GM12865 (cell line): ENCODE measurements at regions not wholly inside any gene's neighbourhood (a gene's known extent, or its start where the extent isn't known, plus 50 kb on each side); places are given as distances from the start of the nearest gene placed in this dataset.

ENCODE experiments used
- DNase-seq: peaks from one replicate; pipeline ENCODE4 v3.0.0; 2010; ENCODE audit warnings: low read depth
- H3K4me3 ChIP-seq: 2 replicates; pipeline ENCODE4 v1.5.1; 2011; ENCODE audit warnings: mild to moderate bottlenecking, low read depth, low read length, control low read depth
- CTCF ChIP-seq: IDR thresholded peaks from 2 replicates; pipeline ENCODE4 v1.5.1; 2011; ENCODE audit warnings: low read length, control low read depth, low read depth, inconsistent platforms; ENCODE audit not compliant: insufficient read depth; ENCODE audit errors: missing control alignments

GRCh38 chr12:97275728-97276590 is 186.6 kb upstream of the RMST start:
- no peak for DNase-seq
- TF ChIP-seq CTCF: no peak
- no peak overlapping the region for H3K4me3 ChIP-seq

GRCh38 chr12:97276661-97277429 is 185.8 kb upstream of the RMST start:
- no peak for DNase-seq
- TF ChIP-seq CTCF: no peak
- no peak overlapping the region for H3K4me3 ChIP-seq

- peak; percentile 28 for TF ChIP-seq CTCF
- H3K4me3 ChIP-seq: no peak overlapping the region
- peak; percentile 4 for DNase-seq
Measured at GRCh38 chr12:97283297-97283696, 179.3 kb upstream of the RMST start.

- H3K4me3 ChIP-seq: no peak overlapping the region
- no peak for TF ChIP-seq CTCF
- no peak for DNase-seq
Measured at GRCh38 chr12:97288531-97288930, 174.1 kb upstream of the RMST start.

- H3K4me3 ChIP-seq: no peak overlapping the region
- DNase-seq: no peak
- no peak for TF ChIP-seq CTCF
Measured at GRCh38 chr12:97292588-97292987, 170.0 kb upstream of the RMST start.

GRCh38 chr12:97293541-97293940 is 169.1 kb upstream of the RMST start:
- TF ChIP-seq CTCF: no peak
- DNase-seq: no peak
- H3K4me3 ChIP-seq: no peak overlapping the region
